Adrenal gland (tissue), 9 donors: ENCODE measurements at regions not wholly inside any gene's neighbourhood (a gene's known extent, or its start where the extent isn't known, plus 50 kb on each side); places are given as distances from the start of the nearest gene placed in this dataset.

Experiments used
- DNase-seq, 7 donors: peaks; one replicate each; pipeline ENCODE4 v3.0.0-alpha.2; 2019 to 2020
- H3K27ac ChIP-seq, 5 donors: fragments of 200-600 bp; sonication (generic) in 4 of 5; 1 replicate in 3 of 5; 2 replicates in 2 of 5; pipeline versions ENCODE4 v1.5.1 to v1.8.0; 2016 to 2020; ENCODE audit warnings: mild to moderate bottlenecking in 1 of 5
- H3K27me3 ChIP-seq: fragments of 200-600 bp; 2 replicates; pipeline ENCODE4 v1.8.0; 2021
- H3K36me3 ChIP-seq, 2 donors: fragments of 200-600 bp; replicated peaks in 1 of 2; 1 replicate in 1 of 2; 2 replicates in 1 of 2; pipeline versions ENCODE4 v1.5.1 to v1.8.0; 2018 to 2022
- H3K4me1 ChIP-seq, 2 donors: fragments of 200-600 bp; replicated peaks in 1 of 2; 1 replicate in 1 of 2; 2 replicates in 1 of 2; pipeline versions ENCODE4 v1.5.1 to v1.8.0; 2018 to 2021
- H3K4me3 ChIP-seq, 4 donors: fragments of 200-600 bp; sonication (generic) in 3 of 4; one replicate each; pipeline ENCODE4 v1.5.1; 2016 to 2018
- H3K9me3 ChIP-seq, 3 donors: fragments of 200-600 bp; sonication (generic) in 1 of 3; replicated peaks in 1 of 3; 1 replicate in 2 of 3; 2 replicates in 1 of 3; pipeline versions ENCODE4 v1.5.1 to v1.8.0; 2016 to 2021
- CTCF ChIP-seq, 6 experiments: fragments of 450-650 bp in 4 of 6; fragments of 200-600 bp in 2 of 6; sonication (generic) in 1 of 6; IDR thresholded peaks; 1 replicate in 5 of 6; 2 replicates in 1 of 6; pipeline versions ENCODE4 v1.5.1 to v1.8.0; 2016 to 2021; ENCODE audit warnings: antibody characterized with exemption in 6 of 6, mild to moderate bottlenecking in 2 of 6, moderate library complexity in 1 of 6
- POLR2A ChIP-seq, 2 donors: fragments of 450-650 bp; IDR thresholded peaks; one replicate each; pipeline ENCODE4 v1.6.1; 2017; ENCODE audit warnings: antibody characterized with exemption in 2 of 2, mild to moderate bottlenecking in 2 of 2, moderate library complexity in 1 of 2
- WGBS, 4 donors: extraction: QIAGEN DNeasy Blood & Tissue Kit in 2 of 4; methylation state at CpG; one replicate each; pipeline versions ENCODE4 v1.1.5 to v1.1.7; 2013 to 2017; 5-methylcytosine and 5-hydroxymethylcytosine counted together
- intact Hi-C, 2 donors: fragments of 100-400 bp; cut with DNase I; formaldehyde crosslinking; loops; one replicate each; pipeline versions ENCODE4 v1.14.1 to v1.15.0; 2022 to 2023
- donor health status: healthy with polysubstance abuse.
- donor health status: Bipolar disorder and iron deficiency.
- donor health status: DM: yes; HTN: yes; CAD: no.
- donor health status: DM: no; HTN: no; CAD: no.
- donor health status: DM: no; HTN: no; CAD: no.

- no peak for DNase-seq
Observed at GRCh38 chr1:87578464-87578863, 249.8 kb downstream of the LMO4 start.

GRCh38 chr1:87583459-87583858 lies 254.8 kb downstream of the LMO4 start:
- Histone ChIP-seq H3K4me1 (no peaks in the 10 kb centered on the region), H3K9me3 (no peaks in the 10 kb centered on the region), H3K27me3 (no peaks in the 10 kb centered on the region), H3K36me3 (no peaks in the 10 kb centered on the region), H3K4me3 (no peak overlapping the region), H3K27ac (no peak overlapping the region)
- intact Hi-C loops: no loop called here
- no peak for TF ChIP-seq CTCF (IDR thresholded peaks at IDR 0.05)
- TF ChIP-seq POLR2A (IDR thresholded peaks at IDR 0.05): no peak
- WGBS, 4 donors: 61 to 69% (median 66%) methylated on average over 4 of the region's 4 CpGs
- DNase-seq: no peak

More at GRCh38 chr1:87578464-87578863, 249.8 kb downstream of the LMO4 start:
- Histone ChIP-seq H3K4me3 (no peak overlapping the region), H3K4me1 (no peaks in the 10 kb centered on the region), H3K27ac (no peak overlapping the region), H3K36me3 (no peaks in the 10 kb centered on the region), H3K9me3 (no peaks in the 10 kb centered on the region), H3K27me3 (no peaks in the 10 kb centered on the region)
- intact Hi-C loops: no loop called here
- TF ChIP-seq POLR2A (IDR thresholded peaks at IDR 0.05): no peak
- no peak for TF ChIP-seq CTCF (IDR thresholded peaks at IDR 0.05)
- WGBS, 4 donors: 24% methylated on average over 2 to 3 of the region's 3 CpGs

GRCh38 chr1:87584586-87584985 lies 255.9 kb downstream of the LMO4 start:
- Histone ChIP-seq H3K27me3 (no peaks in the 10 kb centered on the region), H3K4me3 (no peak overlapping the region), H3K9me3 (no peaks in the 10 kb centered on the region), H3K36me3 (no peaks in the 10 kb centered on the region), H3K27ac (no peak overlapping the region), H3K4me1 (no peaks in the 10 kb centered on the region)
- intact Hi-C loops: no loop called here
- 41 to 50% (median 49%) methylated on average over 1 of the region's 1 CpG for WGBS, 4 donors
- TF ChIP-seq CTCF (IDR thresholded peaks at IDR 0.05) (no peak), POLR2A (IDR thresholded peaks at IDR 0.05) (no peak)
- DNase-seq: no peak

GRCh38 chr1:87586501-87586900 lies 257.8 kb downstream of the LMO4 start:
- Histone ChIP-seq H3K4me1 (no peaks in the 10 kb centered on the region), H3K36me3 (no peaks in the 10 kb centered on the region), H3K27me3 (no peaks in the 10 kb centered on the region), H3K27ac (no peak overlapping the region), H3K9me3 (no peaks in the 10 kb centered on the region), H3K4me3 (no peak overlapping the region)
- WGBS, 4 donors: 73 to 84% (median 76%) methylated on average over 3 of the region's 3 CpGs
- TF ChIP-seq CTCF (IDR thresholded peaks at IDR 0.05): no peak
- TF ChIP-seq POLR2A (IDR thresholded peaks at IDR 0.05): no peak
- intact Hi-C loops: no loop called here
- DNase-seq: no peak
